Heart right ventricle (tissue), 16 donors: ENCODE measurements at regions not wholly inside any gene's neighbourhood (a gene's known extent, or its start where the extent isn't known, plus 50 kb on each side); places are given as distances from the start of the nearest gene placed in this dataset.

Source experiments
- ATAC-seq, 8 donors: fragments of 200-7000 bp; cut with Tn5 transposase; one replicate each; pipeline ENCODE4 v1.9.1; 2020; ENCODE audit warnings: mild to moderate bottlenecking in 8 of 8, moderate library complexity in 8 of 8, moderate number of reproducible peaks in 1 of 8
- DNase-seq, 2 donors: peaks; one replicate each; pipeline ENCODE4 v3.0.0-alpha.2; 2020
- H3K27ac ChIP-seq, 10 donors: fragments of 200-600 bp; sonication (generic) in 2 of 10; one replicate each; pipeline versions ENCODE4 v1.5.0 to v1.8.0; 2020 to 2022; ENCODE audit warnings: mild to moderate bottlenecking in 3 of 10
- H3K27me3 ChIP-seq, 7 donors: fragments of 200-600 bp; one replicate each; pipeline ENCODE4 v1.8.0; 2021 to 2022; ENCODE audit warnings: mild to moderate bottlenecking in 2 of 7
- H3K36me3 ChIP-seq, 9 donors: fragments of 200-600 bp; sonication (generic) in 1 of 9; one replicate each; pipeline versions ENCODE4 v1.5.0 to v1.8.0; 2020 to 2022; ENCODE audit warnings: mild to moderate bottlenecking in 2 of 9
- H3K4me1 ChIP-seq, 9 donors: fragments of 200-600 bp; sonication (generic) in 1 of 9; one replicate each; pipeline versions ENCODE4 v1.5.0 to v1.8.0; 2020 to 2022; ENCODE audit warnings: mild to moderate bottlenecking in 4 of 9
- H3K4me3 ChIP-seq, 10 donors: fragments of 200-600 bp; sonication (generic) in 2 of 10; one replicate each; pipeline versions ENCODE4 v1.5.0 to v1.8.0; 2020 to 2022; ENCODE audit warnings: mild to moderate bottlenecking in 7 of 10, moderate library complexity in 2 of 10
- H3K9me3 ChIP-seq, 11 donors: fragments of 200-600 bp in 10 of 11; sonication (generic) in 2 of 11; one replicate each; pipeline versions ENCODE4 v1.5.0 to v1.8.0; 2013 to 2022; ENCODE audit warnings: mild to moderate bottlenecking in 2 of 11, control low read depth in 1 of 11, moderate library complexity in 1 of 11
- CTCF ChIP-seq, 9 donors: fragments of 200-600 bp; sonication (generic) in 2 of 9; IDR thresholded peaks; one replicate each; pipeline versions ENCODE4 v1.5.0 to v1.8.0; 2021 to 2022; ENCODE audit warnings: antibody characterized with exemption in 9 of 9, mild to moderate bottlenecking in 5 of 9, moderate library complexity in 1 of 9
- WGBS, 2 donors: extraction: QIAGEN DNeasy Blood & Tissue Kit; methylation state at CpG; one replicate each; pipeline ENCODE4 v1.1.7; 2013; ENCODE audit warnings: inconsistent platforms in 1 of 2; 5-methylcytosine and 5-hydroxymethylcytosine counted together
- intact Hi-C, 10 donors: fragments of 100-400 bp; cut with DNase I; formaldehyde crosslinking; loops; one replicate each; pipeline versions ENCODE4 v1.11.1 to v1.14.2; 2022
- donor health status: Arrhythmogenic right ventricular cardiomyopathy.
- donor health status: ischemic (EF 13 %, LVEDD 7.1; RV severe dilation, severe dysfunction).
- donor health status: healthy with polysubstance abuse.
- donor health status: DM: no; HTN: yes; CAD: no.
- donor health status: DM: no; HTN: no; CAD: no.
- donor health status: ischemic (EF 25% LVEDD 6.9; RV normal size, moderate dysfunction).
- donor health status: ischemic (EF 25% LVEDD 5.7; RV mildly dilated, moderate dysfunction).
- donor health status: healthy.
- donor health status: DM: yes; HTN: yes; CAD: no.
- donor health status: Ischemic cardiomyopathy.
- donor health status: ischemic (EF 35%, LVEDD 5.7; RV mildly dilated, moderate dysfunction).
- donor health status: nonischemic (EF 11% LVEDD 7.7; RV severe dilation, severe dysfunction).
- donor health status: DM: yes; HTN: yes; CAD: no.
- donor health status: PGD.
- donor health status: ischemic (EF 29% LVEDD 5.4; RV normal size, mild dysfunction).
- donor health status: nonischemic (EF 23%, LVEDD 6.1; RV moderate dilation, normal function).

GRCh38 chr10:77692782-77693181 lies 55.2 kb upstream of the KCNMA1 start:
- no peaks in the 10 kb centered on the region for H3K36me3 ChIP-seq
- TF ChIP-seq CTCF (IDR thresholded peaks at IDR 0.05) = no peak
- DNase-seq (no peak), ATAC-seq (no peak)
- no peaks in the 10 kb centered on the region for H3K9me3 ChIP-seq
- no peak overlapping the region for H3K27ac ChIP-seq
- peaks cover 0 to 29% (median 15%) of the 10 kb centered on the region in 7 donors for H3K27me3 ChIP-seq
- no peaks in the 10 kb centered on the region for H3K4me1 ChIP-seq
- no peak overlapping the region for H3K4me3 ChIP-seq
- intact Hi-C loops = no loop called here
- 39 to 40% methylated on average over 3 of the region's 3 CpGs for WGBS, 2 donors

GRCh38 chr10:77689339-77689738 lies 51.7 kb upstream of the KCNMA1 start:
- Histone ChIP-seq H3K27me3 (peaks cover 0 to 42% (median 31%) of the 10 kb centered on the region in 7 donors), H3K9me3 (no peaks in the 10 kb centered on the region), H3K27ac (no peak overlapping the region), H3K4me1 (no peaks in the 10 kb centered on the region), H3K4me3 (no peak overlapping the region), H3K36me3 (no peaks in the 10 kb centered on the region)
- ATAC-seq (no peak), DNase-seq (no peak)
- WGBS, 2 donors = 68 to 71% methylated on average over 5 of the region's 5 CpGs
- no peak for TF ChIP-seq CTCF (IDR thresholded peaks at IDR 0.05)
- intact Hi-C loops = no loop called here

GRCh38 chr10:77687621-77688020 lies 50.0 kb upstream of the KCNMA1 start:
- 77 to 79% methylated on average over 2 of the region's 2 CpGs for WGBS, 2 donors
- intact Hi-C loops = no loop called here
- Histone ChIP-seq H3K27ac (no peak overlapping the region), H3K27me3 (peaks cover 0 to 54% (median 31%) of the 10 kb centered on the region in 7 donors), H3K4me3 (no peak overlapping the region), H3K9me3 (no peaks in the 10 kb centered on the region), H3K36me3 (no peaks in the 10 kb centered on the region), H3K4me1 (no peaks in the 10 kb centered on the region)
- TF ChIP-seq CTCF (IDR thresholded peaks at IDR 0.05) = no peak
- DNase-seq = no peak
- no peak for ATAC-seq
